Stimulated activated naive CD8-positive, alpha-beta T cell treated with anti-CD3 and anti-CD28 coated beads, Interleukin-15, amount 100 ng/mL, for 72 hours (primary cell): ENCODE measurements at regions not wholly inside any gene's neighbourhood (a gene's known extent, or its start where the extent isn't known, plus 50 kb on each side); places are given as distances from the start of the nearest gene placed in this dataset.
"Not testable (repeated sequence)": the region's sequence is repeated elsewhere in the genome, so short reads cannot be mapped to it uniquely, and the experiment has no call there.

ENCODE experiments used
- ATAC-seq: fragments of 150-1000 bp; cut with Tn5 transposase; 2 replicates; pipeline ENCODE4 v1.10.0; 2021; ENCODE audit warnings: mild to moderate bottlenecking, moderate library complexity
- DNase-seq, 2 donors: peaks; one replicate each; pipeline ENCODE4 v3.0.0; 2021 to 2022
- H3K27ac Mint-ChIP-seq, 2 donors: one replicate each; pipeline ENCODE4 v1.8.0; 2022; ENCODE audit warnings: mild to moderate bottlenecking in 2 of 2, mixed read lengths in 2 of 2, moderate library complexity in 2 of 2
- H3K27me3 Mint-ChIP-seq: one replicate; pipeline ENCODE4 v1.8.0; 2022; ENCODE audit warnings: mixed read lengths
- H3K4me1 Mint-ChIP-seq: one replicate; pipeline ENCODE4 v1.8.0; 2022; ENCODE audit warnings: mild to moderate bottlenecking, mixed read lengths
- H3K4me3 Mint-ChIP-seq, 2 donors: one replicate each; pipeline ENCODE4 v1.8.0; 2022; ENCODE audit warnings: mild to moderate bottlenecking in 2 of 2, mixed read lengths in 2 of 2, moderate library complexity in 1 of 2
- H3K9me3 Mint-ChIP-seq, 2 donors: one replicate each; pipeline ENCODE4 v1.8.0; 2022; ENCODE audit warnings: mixed read lengths in 2 of 2

DNA sequence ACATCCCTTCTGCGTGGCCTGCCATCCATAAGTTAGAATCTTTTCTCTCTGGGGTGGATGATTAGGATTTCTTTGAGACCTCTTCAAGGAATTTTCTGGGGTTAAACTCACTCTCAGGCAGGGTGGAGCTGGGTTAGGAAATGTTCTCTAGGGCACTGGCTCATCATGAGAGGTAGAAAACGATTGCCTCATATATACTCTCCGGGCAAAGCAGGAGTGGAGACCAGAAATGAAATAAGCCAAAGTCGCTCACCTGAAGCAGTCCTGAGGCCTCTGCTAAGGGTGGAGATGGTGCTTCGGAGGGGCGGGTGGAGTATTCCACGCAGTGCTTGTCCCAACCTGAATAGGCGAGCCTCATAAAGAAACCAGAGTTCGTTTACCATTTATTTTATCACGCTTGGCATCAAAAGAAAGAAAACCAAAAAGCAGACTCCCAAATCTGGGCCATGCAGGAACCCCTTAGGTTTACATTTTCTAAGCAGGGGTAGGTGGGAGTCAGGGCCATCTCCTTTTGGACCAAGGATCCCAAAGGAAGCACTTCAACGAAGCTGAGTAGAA lies 249.3 kb upstream of the MEIS1 start:
- no peaks in the 10 kb centered on the region for H3K4me1 Mint-ChIP-seq
- H3K9me3 Mint-ChIP-seq: peaks cover 0 to 5% of the 10 kb centered on the region in 2 donors
- H3K27me3 Mint-ChIP-seq: no peaks in the 10 kb centered on the region
- H3K4me3 Mint-ChIP-seq: no peak overlapping the region
- no peak overlapping the region for H3K27ac Mint-ChIP-seq
- DNase-seq (no peak), ATAC-seq (no peak)

DNA sequence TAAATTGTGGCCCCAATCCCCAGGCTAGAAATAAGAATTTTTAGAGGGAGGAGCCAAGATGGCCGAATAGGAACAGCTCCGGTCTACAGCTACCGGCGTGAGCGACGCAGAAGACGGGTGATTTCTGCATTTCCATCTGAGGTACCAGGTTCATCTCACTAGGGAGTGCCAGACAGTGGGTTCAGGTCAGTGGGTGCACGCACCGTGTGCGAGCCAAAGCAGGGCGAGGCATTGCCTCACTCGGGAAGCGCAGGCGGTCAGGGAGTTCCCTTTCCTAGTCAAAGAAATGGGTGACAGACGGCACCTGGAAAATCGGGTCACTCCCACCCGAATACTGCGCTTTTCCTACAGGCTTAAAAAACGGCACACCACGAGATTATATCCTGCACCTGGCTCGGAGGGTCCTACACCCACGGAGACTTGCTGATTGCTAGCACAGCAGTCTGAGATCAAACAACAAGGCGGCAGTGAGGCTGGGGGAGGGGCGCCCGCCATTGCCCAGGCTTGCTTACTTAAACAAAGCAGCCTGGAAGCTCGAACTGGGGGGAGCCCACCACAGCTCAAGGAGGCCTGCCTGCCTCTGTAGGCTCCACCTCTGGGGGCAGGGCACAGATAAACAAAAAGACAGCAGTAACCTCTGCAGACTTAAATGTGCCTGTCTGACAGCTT lies 257.7 kb upstream of the MEIS1 start:
- not testable (repeated sequence) for H3K4me1 Mint-ChIP-seq, H3K4me3 Mint-ChIP-seq, ATAC-seq, H3K27me3 Mint-ChIP-seq, DNase-seq, H3K9me3 Mint-ChIP-seq, H3K27ac Mint-ChIP-seq

DNA sequence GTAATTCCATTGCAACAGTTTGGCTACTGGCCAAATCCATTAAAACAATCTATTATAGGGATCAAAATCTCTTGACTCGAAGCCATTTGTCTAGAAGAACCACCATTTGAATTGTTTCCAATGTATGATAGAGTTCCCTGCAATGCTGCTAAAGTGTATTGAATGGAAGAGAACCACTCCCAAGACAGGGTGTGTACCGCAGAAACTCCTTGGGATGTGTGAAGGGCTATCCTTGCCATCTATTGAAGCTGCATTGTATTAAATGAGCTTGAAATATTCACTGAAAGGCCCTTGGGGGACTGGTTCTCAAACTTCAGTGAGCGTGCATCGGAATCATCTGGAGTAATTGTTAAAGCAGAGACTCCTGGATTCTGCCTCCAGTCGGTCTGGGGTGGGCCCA lies 260.4 kb upstream of the MEIS1 start:
- H3K4me1 Mint-ChIP-seq: no peaks in the 10 kb centered on the region
- H3K27ac Mint-ChIP-seq: no peak overlapping the region
- no peak for DNase-seq
- H3K4me3 Mint-ChIP-seq: no peak overlapping the region
- ATAC-seq: no peak
- no peaks in the 10 kb centered on the region for H3K9me3 Mint-ChIP-seq
- no peaks in the 10 kb centered on the region for H3K27me3 Mint-ChIP-seq

DNA sequence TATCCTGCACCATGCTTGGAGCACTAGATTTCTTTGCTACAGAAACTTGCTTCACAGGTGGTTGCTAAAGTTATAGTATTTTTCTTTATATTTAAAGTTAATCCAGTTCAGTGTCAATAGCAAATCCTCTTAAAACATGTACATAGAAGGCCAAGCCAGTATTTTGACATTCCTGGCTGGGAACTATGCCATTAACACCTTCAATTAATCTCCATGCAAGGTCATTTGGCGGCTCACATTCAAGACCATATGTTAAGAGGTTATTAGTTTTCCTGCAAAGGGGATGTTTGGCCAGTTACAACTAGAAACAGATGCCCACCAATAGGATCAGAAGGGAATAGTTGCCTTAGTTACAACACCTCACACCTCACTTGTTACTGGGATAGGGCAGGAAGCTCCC lies 261.3 kb upstream of the MEIS1 start:
- H3K4me1 Mint-ChIP-seq: no peaks in the 10 kb centered on the region
- H3K27ac Mint-ChIP-seq: no peak overlapping the region
- no peak overlapping the region for H3K4me3 Mint-ChIP-seq
- H3K27me3 Mint-ChIP-seq: no peaks in the 10 kb centered on the region
- ATAC-seq (no peak), DNase-seq (no peak)
- H3K9me3 Mint-ChIP-seq: no peaks in the 10 kb centered on the region

DNA sequence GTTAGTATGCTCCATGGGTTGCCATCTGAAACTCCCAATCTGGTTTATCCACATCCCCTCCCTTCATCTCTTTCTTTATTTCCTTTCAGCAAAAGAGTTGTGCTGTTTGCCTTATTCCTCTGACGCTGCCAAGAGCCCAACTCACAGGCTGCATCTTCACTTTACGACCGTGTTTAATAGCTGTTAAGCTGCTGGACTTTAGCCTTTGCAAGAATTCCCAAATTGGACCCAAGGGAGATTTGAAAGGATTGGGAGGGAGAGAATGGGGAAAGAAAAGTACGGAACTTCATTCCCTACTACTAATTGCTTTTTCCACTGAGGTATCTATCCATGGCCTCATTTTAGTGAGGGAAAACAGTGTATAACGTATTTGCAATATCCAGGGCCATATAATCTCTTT lies 263.4 kb upstream of the MEIS1 start:
- no peaks in the 10 kb centered on the region for H3K9me3 Mint-ChIP-seq
- no peak for ATAC-seq
- H3K27ac Mint-ChIP-seq: no peak overlapping the region
- H3K27me3 Mint-ChIP-seq: no peaks in the 10 kb centered on the region
- no peak overlapping the region for H3K4me3 Mint-ChIP-seq
- H3K4me1 Mint-ChIP-seq: no peaks in the 10 kb centered on the region
- no peak for DNase-seq

DNA sequence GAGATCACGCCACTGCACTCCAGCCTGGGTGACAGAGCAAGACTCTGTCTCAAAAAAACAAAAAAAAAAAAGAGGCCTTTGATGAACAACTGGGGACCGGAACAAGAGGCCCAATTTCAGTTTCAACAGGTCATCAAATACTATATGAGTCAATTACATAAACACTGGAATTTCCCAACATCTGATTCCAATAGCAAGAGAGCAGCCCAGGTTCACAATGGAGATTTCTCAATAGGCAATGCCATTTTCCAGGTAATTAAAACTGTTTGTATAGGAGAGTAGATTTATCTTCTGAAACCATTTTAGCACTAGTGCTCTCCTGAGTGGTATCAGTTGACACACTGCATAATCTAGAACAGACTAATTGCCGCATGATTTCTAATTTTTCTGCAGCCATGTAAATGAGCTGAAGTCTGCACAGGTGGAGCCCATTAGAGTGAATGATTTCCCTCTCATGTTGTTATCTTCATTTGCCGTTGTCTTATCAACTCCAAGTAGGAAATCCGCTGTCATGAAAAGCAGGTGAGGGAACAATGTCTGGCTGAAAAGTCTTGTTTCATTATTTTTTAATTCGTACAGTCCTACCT lies 264.1 kb upstream of the MEIS1 start:
- no peaks in the 10 kb centered on the region for H3K4me1 Mint-ChIP-seq
- H3K27ac Mint-ChIP-seq: no peak overlapping the region
- no peaks in the 10 kb centered on the region for H3K9me3 Mint-ChIP-seq
- H3K4me3 Mint-ChIP-seq: no peak overlapping the region
- no peak for DNase-seq
- ATAC-seq: no peak
- no peaks in the 10 kb centered on the region for H3K27me3 Mint-ChIP-seq

DNA sequence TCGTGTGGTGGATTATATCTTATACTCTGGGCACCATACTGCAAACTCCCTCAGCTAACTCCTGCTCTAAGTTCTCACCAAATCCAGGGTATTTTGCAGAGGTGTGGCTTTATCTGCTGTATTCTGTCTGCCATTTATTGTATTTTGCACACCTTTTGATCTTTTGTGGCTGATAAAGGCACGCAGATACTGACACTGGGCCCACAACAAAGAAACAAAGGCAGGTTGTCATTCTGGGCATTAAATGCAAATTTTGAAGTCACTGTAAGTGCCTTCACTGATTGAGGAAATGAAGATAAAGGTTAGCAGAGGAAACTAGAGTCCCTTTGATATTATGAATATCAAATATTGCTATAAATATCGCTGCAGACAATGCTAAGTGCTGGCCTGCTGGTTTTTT lies 265.8 kb upstream of the MEIS1 start:
- H3K27ac Mint-ChIP-seq: peak overlapping the region in 1 of 2 donors; percentile 41
- DNase-seq: no peak
- no peaks in the 10 kb centered on the region for H3K27me3 Mint-ChIP-seq
- no peak for ATAC-seq
- no peak overlapping the region for H3K4me3 Mint-ChIP-seq
- no peaks in the 10 kb centered on the region for H3K4me1 Mint-ChIP-seq
- peaks cover 0 to 6% of the 10 kb centered on the region in 2 donors for H3K9me3 Mint-ChIP-seq

DNA sequence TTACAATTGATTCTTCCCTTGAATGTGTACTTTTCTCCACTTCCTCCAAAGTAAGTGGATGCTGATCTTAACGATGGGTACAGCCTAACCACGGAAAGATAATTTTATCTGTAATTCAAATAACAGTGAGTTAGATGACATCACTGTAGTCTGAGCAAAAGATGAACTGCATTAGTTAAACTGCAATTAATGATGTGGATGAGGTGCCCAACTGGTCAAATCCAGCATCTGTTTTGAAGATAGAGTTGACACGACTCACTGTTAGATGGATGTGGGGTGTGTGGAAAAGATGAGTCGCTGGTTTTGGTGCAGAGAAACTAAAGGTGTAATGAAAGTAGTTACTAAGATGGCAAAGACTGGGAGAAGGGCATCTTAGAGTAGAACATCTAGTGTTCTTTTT lies 270.5 kb upstream of the MEIS1 start:
- DNase-seq (no peak), ATAC-seq (no peak)
- Mint-ChIP-seq H3K4me1 (no peaks in the 10 kb centered on the region), H3K9me3 (peaks cover 0 to 6% of the 10 kb centered on the region in 2 donors), H3K4me3 (no peak overlapping the region), H3K27me3 (no peaks in the 10 kb centered on the region), H3K27ac (no peak overlapping the region)

DNA sequence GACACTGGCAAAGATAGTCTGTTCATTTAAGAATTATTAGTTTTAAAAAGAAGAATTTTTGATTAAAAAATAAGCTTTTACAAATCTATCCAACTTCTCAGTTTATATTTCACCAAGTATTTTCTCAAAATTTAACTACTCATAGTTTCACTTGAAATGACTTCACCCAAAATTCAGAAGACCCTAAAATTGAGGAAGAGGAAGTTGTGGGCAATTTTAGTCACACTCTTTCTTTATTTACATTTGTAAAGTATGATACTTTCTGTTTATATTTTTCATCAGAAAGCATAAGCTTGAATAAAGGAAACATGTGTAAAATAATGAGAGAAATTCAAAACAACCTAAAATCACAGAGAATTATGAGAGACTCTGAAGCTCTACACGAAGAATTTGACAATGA lies 278.8 kb upstream of the MEIS1 start:
- Mint-ChIP-seq H3K9me3 (peaks cover 30 to 37% of the 10 kb centered on the region in 2 donors), H3K4me3 (no peak overlapping the region), H3K27me3 (no peaks in the 10 kb centered on the region), H3K4me1 (no peaks in the 10 kb centered on the region), H3K27ac (no peak overlapping the region)
- no peak for ATAC-seq
- no peak for DNase-seq

DNA sequence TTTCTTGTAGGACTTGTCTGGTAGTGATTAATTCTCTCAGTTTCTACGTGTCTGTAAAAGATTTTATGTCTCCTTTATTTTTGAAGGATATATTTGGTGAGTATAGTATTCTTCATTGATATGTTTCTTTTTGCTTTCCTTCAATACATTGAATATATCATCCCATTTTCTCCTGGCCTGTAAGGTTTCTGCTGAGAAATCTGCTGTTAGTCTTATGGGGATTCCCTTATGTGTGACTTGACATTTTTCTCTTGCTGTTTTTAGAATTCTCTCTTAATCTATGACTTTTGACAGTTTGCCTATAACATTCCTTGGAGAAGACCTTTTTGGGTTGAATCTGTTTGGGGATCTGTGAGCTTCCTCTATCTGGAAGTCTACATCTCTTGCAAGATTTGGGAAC lies 281.0 kb upstream of the MEIS1 start:
- ATAC-seq: no peak
- no peak overlapping the region for H3K27ac Mint-ChIP-seq
- no peaks in the 10 kb centered on the region for H3K4me1 Mint-ChIP-seq
- DNase-seq: no peak
- no peak overlapping the region for H3K4me3 Mint-ChIP-seq
- peaks cover 30 to 39% of the 10 kb centered on the region in 2 donors for H3K9me3 Mint-ChIP-seq
- H3K27me3 Mint-ChIP-seq: no peaks in the 10 kb centered on the region

DNA sequence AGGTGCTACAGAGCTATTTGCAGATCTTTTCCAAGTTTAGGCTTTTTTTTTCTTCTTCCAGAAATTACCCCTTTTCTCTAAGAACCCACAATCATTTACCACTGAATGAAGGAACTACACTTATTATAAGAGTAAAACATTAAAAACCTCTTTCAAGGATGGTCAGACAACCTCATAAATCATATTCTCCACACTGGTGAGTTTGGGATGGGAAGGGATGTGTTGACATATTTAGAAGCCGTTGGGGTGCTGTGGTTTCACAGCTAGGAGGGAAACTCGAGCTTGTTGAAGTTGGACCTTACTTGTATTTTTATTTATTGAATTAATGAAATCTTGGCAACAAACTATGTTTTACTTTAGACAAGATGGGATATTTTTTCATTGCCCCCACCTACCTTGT lies 289.4 kb upstream of the MEIS1 start:
- no peak overlapping the region for H3K4me3 Mint-ChIP-seq
- DNase-seq: no peak
- H3K4me1 Mint-ChIP-seq: no peaks in the 10 kb centered on the region
- peaks cover 7 to 14% of the 10 kb centered on the region in 2 donors for H3K9me3 Mint-ChIP-seq
- no peaks in the 10 kb centered on the region for H3K27me3 Mint-ChIP-seq
- no peak overlapping the region for H3K27ac Mint-ChIP-seq
- no peak for ATAC-seq

DNA sequence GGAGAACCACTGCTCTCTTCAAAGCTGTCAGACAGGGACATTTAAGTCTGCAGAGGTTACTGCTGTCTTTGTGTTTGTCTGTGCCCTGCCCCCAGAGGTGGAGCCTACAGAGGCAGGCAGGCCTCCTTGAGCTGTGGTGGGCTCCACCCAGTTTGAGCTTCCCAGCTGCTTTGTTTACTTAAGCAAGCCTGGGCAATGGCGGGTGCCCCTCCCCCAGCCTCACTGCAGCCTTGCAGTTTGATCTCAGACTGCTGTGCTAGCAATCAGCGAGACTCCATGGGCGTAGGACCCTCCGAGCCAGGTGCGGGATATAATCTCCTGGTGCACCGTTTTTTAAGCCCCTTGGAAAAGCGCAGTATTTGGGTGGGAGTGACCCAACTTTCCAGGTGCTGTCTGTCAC lies 290.6 kb upstream of the MEIS1 start:
- ATAC-seq, H3K4me3 Mint-ChIP-seq, H3K27ac Mint-ChIP-seq, H3K4me1 Mint-ChIP-seq, DNase-seq, H3K27me3 Mint-ChIP-seq: not testable (repeated sequence)
- peaks cover 7 to 14% of the 10 kb centered on the region in 2 donors for H3K9me3 Mint-ChIP-seq

DNA sequence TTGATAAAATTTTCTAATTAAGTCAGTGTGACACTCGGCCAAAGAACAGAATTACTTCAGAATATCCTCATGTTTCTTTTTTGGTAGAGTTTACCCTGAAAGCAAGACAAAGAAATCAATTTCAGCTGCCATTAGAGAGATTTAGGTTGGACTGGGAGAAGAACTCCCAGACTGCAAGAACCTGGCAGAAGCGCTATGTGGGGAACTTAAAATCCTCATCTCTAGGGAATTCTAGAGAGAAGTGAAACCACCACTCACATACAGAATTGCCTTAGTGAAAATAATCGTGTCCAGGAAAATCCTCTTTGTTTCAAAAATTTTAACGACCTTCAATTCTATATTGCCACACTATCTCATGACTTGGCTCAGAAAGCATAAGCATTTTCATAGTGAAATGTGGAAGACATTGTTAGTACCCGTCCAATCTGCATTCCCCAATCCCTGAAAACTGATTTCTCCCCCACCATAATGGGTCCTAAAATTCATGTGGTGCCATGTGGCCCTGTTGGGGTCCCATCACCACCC lies 297.3 kb upstream of the MEIS1 start:
- no peak overlapping the region for H3K4me3 Mint-ChIP-seq
- no peak overlapping the region for H3K27ac Mint-ChIP-seq
- H3K27me3 Mint-ChIP-seq: no peaks in the 10 kb centered on the region
- DNase-seq (no peak), ATAC-seq (no peak)
- no peaks in the 10 kb centered on the region for H3K4me1 Mint-ChIP-seq
- H3K9me3 Mint-ChIP-seq: peaks cover 6 to 22% of the 10 kb centered on the region in 2 donors

DNA sequence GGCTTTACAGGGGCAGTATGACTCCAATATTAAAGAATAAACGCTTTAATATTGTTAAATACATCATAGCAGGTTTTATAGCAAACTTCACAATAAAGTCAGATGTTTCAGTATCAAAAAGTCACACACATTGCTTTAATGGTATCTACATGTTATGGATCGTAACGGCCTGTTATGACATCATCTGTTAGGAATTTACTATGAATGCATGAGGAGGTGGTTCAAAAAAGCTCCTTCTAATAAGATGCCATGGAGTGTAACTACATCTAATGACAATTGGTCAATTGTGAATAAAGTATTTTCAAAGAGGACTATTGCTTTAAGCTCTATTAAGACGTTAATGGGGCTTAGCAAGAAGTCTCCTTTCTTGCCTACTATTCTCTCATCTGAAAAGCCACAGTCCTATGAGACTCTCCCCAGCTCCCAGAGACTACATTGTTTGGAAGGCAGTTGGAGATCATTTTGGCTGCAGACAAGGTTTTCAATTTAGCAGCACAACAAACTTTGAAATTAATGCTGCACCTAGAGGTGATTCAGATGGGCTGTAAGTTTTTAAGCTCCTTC lies 300.7 kb upstream of the MEIS1 start:
- no peak for ATAC-seq
- DNase-seq: no peak
- Mint-ChIP-seq H3K4me1 (no peaks in the 10 kb centered on the region), H3K4me3 (no peak overlapping the region), H3K27me3 (no peaks in the 10 kb centered on the region), H3K9me3 (peaks cover 9 to 20% of the 10 kb centered on the region in 2 donors), H3K27ac (no peak overlapping the region)

DNA sequence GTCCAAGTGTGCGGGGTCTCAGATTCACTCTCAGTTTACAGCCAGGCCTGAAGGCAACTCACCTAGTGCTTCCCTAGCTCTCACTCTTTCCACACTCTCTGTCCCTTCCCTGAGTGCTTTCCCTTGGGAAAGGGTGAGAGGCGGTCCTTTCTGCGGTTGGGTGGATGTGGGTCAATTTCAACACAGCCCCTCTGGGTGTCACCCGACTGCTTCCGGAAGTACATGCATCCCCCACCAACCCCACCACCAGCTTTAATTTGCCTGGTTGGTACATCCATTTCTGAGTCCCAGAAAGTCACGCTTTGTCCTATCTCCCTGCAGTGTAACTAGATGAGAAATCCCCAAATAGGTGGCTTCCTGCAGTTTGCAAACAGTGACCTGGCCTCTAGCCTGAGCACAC lies 307.3 kb upstream of the MEIS1 start:
- no peak overlapping the region for H3K4me3 Mint-ChIP-seq
- no peaks in the 10 kb centered on the region for H3K27me3 Mint-ChIP-seq
- peaks cover 3 to 4% of the 10 kb centered on the region in 2 donors for H3K9me3 Mint-ChIP-seq
- peak overlapping the region in 1 of 2 donors; percentile 34 for H3K27ac Mint-ChIP-seq
- H3K4me1 Mint-ChIP-seq: no peaks in the 10 kb centered on the region
- ATAC-seq (no peak), DNase-seq (no peak)

DNA sequence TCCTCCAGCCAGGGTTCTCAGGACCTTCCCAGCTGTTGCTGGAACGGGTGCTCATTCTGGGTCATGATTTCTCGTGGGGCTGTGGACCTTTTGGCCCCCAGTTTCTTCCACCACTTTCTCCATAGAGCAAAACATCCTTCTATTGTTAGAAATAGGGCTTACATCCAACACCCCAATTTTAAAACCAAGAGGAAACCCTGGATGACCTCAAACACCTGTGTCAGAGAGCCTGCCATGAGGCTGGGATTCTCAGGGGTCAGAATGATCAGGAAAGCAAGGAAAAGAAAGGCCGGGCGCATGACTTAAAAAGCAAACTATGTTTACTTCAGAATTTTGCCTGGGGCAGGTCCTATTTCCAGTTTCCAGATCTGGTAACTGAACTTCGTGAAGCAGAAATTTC lies 307.9 kb upstream of the MEIS1 start:
- Mint-ChIP-seq H3K27me3 (no peaks in the 10 kb centered on the region), H3K4me3 (no peak overlapping the region), H3K9me3 (no peaks in the 10 kb centered on the region), H3K27ac (no peak overlapping the region), H3K4me1 (no peaks in the 10 kb centered on the region)
- DNase-seq: no peak
- no peak for ATAC-seq
